ENCODE measurements at regions not wholly inside any gene's neighbourhood (a gene's known extent, or its start where the extent isn't known, plus 50 kb on each side); places are given as distances from the start of the nearest gene placed in this dataset.

DNA sequence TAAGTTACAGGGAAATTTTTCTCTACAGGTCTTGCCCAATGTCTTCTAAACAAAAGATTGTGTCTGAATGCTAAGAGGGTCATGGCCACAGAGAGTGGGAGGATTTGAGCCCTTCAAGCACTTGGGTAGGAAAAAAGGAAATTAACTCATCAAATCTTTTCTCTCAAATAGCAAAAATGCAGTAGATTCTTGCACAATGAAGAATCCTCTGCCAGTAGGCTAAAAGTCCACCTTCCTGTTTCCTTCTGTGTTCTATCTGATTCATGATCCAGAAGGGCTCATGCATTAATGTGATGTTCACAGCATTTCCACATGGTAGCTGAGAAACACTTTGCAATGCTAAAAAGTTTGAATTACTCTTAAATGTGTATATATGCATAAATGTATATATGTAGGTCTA is 177.1 kb downstream of the CD47 start:
- H3K4me2 ChIP-seq (ENCODE audit: insufficient read depth, low read length): no peak overlapping the region
- H3K79me2 ChIP-seq (ENCODE audit: control insufficient read depth, insufficient read depth, low read length): no peaks in the 10 kb centered on the region
- no peaks in the 10 kb centered on the region for H4K20me1 ChIP-seq (replicated peaks; ENCODE audit: control insufficient read depth, extremely low read depth, insufficient read depth, low read length)
- intact Hi-C loops (cut with micrococcal nuclease) (no loop called here), dilution Hi-C loops (cut with MboI; ENCODE audit: extremely low pct_ligation_motif_present, low sequenced_read_pairs) (no loop called here)
- no peak overlapping the region for H3K9ac ChIP-seq (replicated peaks; ENCODE audit: extremely low read depth, insufficient read depth, low read length)
- ChIA-PET POLR2A (no interaction called here), CTCF (interaction anchor here (1.5 kb wide), 1 partner anchor 14 kb away, joined by 3 read pairs; no protein-coding TSS in a partner anchor)
- no peaks in the 10 kb centered on the region for H3K9me3 ChIP-seq (replicated peaks; ENCODE audit: control insufficient read depth, insufficient read depth, low read length)
- FAIRE-seq (no peak), DNase-seq (ENCODE audit: low read depth, low spot score) (no peak)
- no peak overlapping the region for H3K4me3 ChIP-seq (replicated peaks in 1 of 3; ENCODE audit: insufficient read depth in 1 of 3, low read depth in 1 of 3, low read length in 3 of 3)
- BruUV-seq (replicated peaks): no TSS peak
- no peaks in the 10 kb centered on the region for H3K4me1 ChIP-seq (ENCODE audit: control insufficient read depth, extremely low read depth, insufficient read depth, low read length)
- H3K36me3 ChIP-seq (ENCODE audit: control insufficient read depth in 2 of 2, extremely low read depth in 1 of 2, insufficient read depth in 2 of 2, low read length in 2 of 2): no peaks in the 10 kb centered on the region
- H3K27ac ChIP-seq (ENCODE audit: insufficient read depth, low read depth, low read length): no peak overlapping the region
- peaks cover 0 to 4% of the 10 kb centered on the region in 2 experiments for H3K27me3 ChIP-seq (ENCODE audit: control insufficient read depth in 2 of 2, insufficient read depth in 2 of 2, low read length in 2 of 2)
- no peaks in the 10 kb centered on the region for H3K9me1 ChIP-seq (replicated peaks; ENCODE audit: control insufficient read depth, extremely low read depth, insufficient read depth, low read length)
- H2AFZ ChIP-seq (ENCODE audit: low read depth, low read length): no peak overlapping the region
- TF ChIP-seq POLR2A (IDR thresholded peaks at IDR 0.05; ENCODE audit: low read depth, low read length) (no peak), JUN (IDR thresholded peaks at IDR 0.05; ENCODE audit: borderline replicate concordance, insufficient read depth, insufficient read length, low read depth) (no peak), EZH2 (IDR thresholded peaks at IDR 0.05; ENCODE audit: borderline replicate concordance, low read depth, low read length, severe bottlenecking) (no peak), CTCF (IDR thresholded peaks at IDR 0.05; ENCODE audit: extremely low read depth in 1 of 2, insufficient read depth in 1 of 2, low read depth in 1 of 2, low read length in 2 of 2) (no peak), FOS (IDR thresholded peaks at IDR 0.05; ENCODE audit: borderline replicate concordance, insufficient read depth, low read length) (no peak), POLR2AphosphoS5 (IDR thresholded peaks at IDR 0.05; ENCODE audit: insufficient read depth, low read depth, low read length) (no peak), GATA2 (IDR thresholded peaks at IDR 0.05; ENCODE audit: insufficient read depth, insufficient read length, low read depth, low read length) (no peak), MYC (IDR thresholded peaks at IDR 0.05; ENCODE audit: low read depth, low read length) (no peak)
- TF ChIP-seq, protein P1, sequence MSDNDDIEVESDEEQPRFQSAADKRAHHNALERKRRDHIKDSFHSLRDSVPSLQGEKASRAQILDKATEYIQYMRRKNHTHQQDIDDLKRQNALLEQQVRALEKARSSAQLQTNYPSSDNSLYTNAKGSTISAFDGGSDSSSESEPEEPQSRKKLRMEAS (IDR thresholded peaks at IDR 0.05; ENCODE audit: insufficient read depth, insufficient read length): no peak
